Nephron progenitor cell (in vitro differentiated cells): ENCODE measurements at regions not wholly inside any gene's neighbourhood (a gene's known extent, or its start where the extent isn't known, plus 50 kb on each side); places are given as distances from the start of the nearest gene placed in this dataset.

Experiments used
- DNase-seq: peaks from one replicate; pipeline ENCODE4 v3.0.0; 2021
- H3K27ac Mint-ChIP-seq: 2 replicates; pipeline ENCODE4 v1.8.0; 2021; ENCODE audit warnings: mild to moderate bottlenecking, moderate library complexity, mixed read lengths
- H3K27me3 Mint-ChIP-seq: 2 replicates; pipeline ENCODE4 v1.8.0; 2021; ENCODE audit warnings: mild to moderate bottlenecking, low read depth, mixed read lengths; ENCODE audit not compliant: poor library complexity
- H3K36me3 Mint-ChIP-seq: 2 replicates; pipeline ENCODE4 v1.8.0; 2021; ENCODE audit warnings: low read depth, mixed read lengths
- H3K4me1 Mint-ChIP-seq: 2 replicates; pipeline ENCODE4 v1.8.0; 2021; ENCODE audit warnings: mixed read lengths
- H3K4me3 Mint-ChIP-seq: 2 replicates; pipeline ENCODE4 v1.8.0; 2021; ENCODE audit warnings: mild to moderate bottlenecking, moderate library complexity, mixed read lengths
- H3K9me3 Mint-ChIP-seq: 2 replicates; pipeline ENCODE4 v1.8.0; 2021; ENCODE audit warnings: mild to moderate bottlenecking, moderate library complexity, mixed read lengths
- TF ChIP-seq, protein P1 (sequence below): fragments of 200-600 bp; sonication (generic); IDR thresholded peaks from 2 replicates; pipeline ENCODE4 v1.5.0; 2021; ENCODE audit warnings: antibody characterized with exemption

DNA sequence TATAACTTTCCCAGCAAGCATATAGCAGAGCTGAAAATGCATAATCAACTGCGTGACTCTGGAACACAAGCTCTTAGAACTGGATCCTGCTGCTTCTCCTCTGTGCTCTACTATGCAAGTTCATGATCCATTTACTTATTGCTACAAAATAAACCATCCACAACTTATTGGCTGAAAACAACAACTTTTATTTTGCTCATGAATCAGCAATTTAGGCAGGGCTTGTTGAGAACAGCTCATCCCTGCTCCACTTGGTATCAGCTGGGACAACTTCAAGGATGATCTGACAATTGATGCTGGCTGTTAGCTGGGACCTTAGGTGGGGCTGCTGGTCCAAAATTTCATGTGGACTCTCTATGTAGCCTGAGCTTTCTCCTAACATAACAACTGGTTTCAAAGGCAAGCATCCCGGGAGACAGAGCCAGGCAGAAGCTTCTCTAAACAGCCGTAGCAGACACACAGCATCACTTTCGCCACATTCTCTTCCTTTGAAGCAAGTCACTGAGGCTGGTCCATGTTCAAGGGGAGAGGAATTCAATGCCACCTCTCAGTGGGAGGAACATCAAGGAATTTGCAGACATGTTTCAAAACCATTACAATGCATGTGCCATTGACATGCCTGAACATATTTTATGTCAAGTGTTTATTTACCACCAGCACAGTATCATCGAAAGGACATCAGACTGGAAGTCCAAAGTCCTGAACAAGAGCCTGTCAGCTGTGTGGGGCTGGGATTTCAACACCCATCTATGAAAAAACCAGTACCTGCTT lies 153.1 kb upstream of the PKDCC start:
- peaks cover 88% of the 10 kb centered on the region for H3K27me3 Mint-ChIP-seq
- TF ChIP-seq, protein P1, sequence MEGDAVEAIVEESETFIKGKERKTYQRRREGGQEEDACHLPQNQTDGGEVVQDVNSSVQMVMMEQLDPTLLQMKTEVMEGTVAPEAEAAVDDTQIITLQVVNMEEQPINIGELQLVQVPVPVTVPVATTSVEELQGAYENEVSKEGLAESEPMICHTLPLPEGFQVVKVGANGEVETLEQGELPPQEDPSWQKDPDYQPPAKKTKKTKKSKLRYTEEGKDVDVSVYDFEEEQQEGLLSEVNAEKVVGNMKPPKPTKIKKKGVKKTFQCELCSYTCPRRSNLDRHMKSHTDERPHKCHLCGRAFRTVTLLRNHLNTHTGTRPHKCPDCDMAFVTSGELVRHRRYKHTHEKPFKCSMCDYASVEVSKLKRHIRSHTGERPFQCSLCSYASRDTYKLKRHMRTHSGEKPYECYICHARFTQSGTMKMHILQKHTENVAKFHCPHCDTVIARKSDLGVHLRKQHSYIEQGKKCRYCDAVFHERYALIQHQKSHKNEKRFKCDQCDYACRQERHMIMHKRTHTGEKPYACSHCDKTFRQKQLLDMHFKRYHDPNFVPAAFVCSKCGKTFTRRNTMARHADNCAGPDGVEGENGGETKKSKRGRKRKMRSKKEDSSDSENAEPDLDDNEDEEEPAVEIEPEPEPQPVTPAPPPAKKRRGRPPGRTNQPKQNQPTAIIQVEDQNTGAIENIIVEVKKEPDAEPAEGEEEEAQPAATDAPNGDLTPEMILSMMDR = no peak
- no peak overlapping the region for H3K27ac Mint-ChIP-seq

DNA sequence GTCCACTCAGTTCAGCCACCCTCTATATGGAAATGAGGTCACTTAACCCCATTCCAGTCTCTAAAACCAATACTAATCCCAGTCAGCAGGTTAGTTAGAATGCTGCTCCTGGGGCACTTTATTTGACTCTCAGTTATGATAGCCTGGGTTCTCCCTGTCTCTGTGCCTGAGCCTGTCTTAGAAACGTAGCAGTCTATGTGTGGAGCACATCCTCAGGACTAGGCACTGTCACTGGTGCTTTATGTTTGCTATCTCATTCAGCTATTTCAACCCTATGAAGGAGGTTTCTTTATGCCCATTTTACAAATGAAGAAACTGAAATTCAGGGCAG lies 152.5 kb upstream of the PKDCC start:
- TF ChIP-seq, protein P1 = no peak
- Mint-ChIP-seq H3K27me3 (peaks cover 85% of the 10 kb centered on the region), H3K4me1 (no peaks in the 10 kb centered on the region), H3K27ac (no peak overlapping the region), H3K9me3 (no peaks in the 10 kb centered on the region), H3K36me3 (no peaks in the 10 kb centered on the region), H3K4me3 (no peak overlapping the region)
- DNase-seq = no peak

More for the DNA sequence above, 153.1 kb upstream of the PKDCC start:
- no peaks in the 10 kb centered on the region for H3K9me3 Mint-ChIP-seq
- H3K4me3 Mint-ChIP-seq = no peak overlapping the region
- no peak for DNase-seq
- H3K36me3 Mint-ChIP-seq = no peaks in the 10 kb centered on the region
- H3K4me1 Mint-ChIP-seq = no peaks in the 10 kb centered on the region

DNA sequence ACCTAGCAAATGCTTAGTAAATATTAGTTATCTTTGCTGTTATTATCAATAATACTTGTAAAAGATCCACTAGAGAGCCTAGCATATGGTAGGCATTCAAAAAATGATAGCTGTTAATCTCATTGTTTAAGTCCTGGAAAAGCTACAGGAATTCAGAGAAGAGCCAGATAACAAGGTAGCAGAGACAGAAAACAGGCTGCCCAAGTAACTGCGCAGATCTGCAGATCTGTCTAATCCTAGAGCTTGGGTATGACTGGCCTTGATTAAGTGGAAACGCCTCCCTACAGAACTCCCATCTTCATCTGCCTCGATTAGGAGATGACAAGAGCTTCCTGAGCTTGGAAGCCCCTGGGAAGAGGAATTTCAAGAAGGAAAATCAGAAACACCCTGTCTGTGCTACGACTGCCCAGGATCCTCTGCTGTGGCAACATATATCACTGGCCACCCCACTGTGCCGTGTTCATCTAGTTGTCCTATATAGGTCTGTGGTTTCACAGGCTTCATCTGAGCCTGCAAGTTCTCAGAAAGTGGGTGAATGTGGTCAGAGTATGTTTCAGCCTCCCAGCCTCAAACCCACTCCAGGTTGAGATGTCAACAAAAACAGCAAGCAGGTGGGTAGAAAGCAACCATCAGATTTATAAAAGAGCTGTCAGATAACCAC lies 151.5 kb upstream of the PKDCC start:
- peaks cover 76% of the 10 kb centered on the region for H3K27me3 Mint-ChIP-seq
- no peaks in the 10 kb centered on the region for H3K4me1 Mint-ChIP-seq
- no peaks in the 10 kb centered on the region for H3K36me3 Mint-ChIP-seq

DNA sequence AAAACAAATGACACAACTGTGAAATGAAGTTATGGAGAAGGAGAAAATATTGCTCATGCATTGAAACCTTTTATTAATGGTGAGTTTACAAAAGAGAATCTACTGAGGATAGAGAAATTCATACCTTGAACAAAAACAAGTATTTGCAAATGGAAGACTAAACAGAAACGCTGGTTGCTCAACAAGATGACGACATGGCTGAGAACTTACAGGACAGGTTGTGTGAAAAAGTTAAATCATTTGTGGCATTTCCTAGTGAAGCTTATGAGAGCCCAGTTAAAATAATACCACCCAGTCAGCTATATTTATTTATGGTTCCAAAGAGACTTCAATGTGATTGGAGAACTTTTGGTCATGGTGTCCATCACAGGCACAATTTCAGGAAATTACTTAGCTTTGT lies 148.6 kb upstream of the PKDCC start:
- DNase-seq = no peak
- Mint-ChIP-seq H3K4me1 (no peaks in the 10 kb centered on the region), H3K27ac (no peak overlapping the region)

More for the DNA sequence above, 151.5 kb upstream of the PKDCC start:
- Mint-ChIP-seq H3K9me3 (no peaks in the 10 kb centered on the region), H3K4me3 (no peak overlapping the region), H3K27ac (no peak overlapping the region)
- TF ChIP-seq, protein P1 = no peak
- no peak for DNase-seq

DNA sequence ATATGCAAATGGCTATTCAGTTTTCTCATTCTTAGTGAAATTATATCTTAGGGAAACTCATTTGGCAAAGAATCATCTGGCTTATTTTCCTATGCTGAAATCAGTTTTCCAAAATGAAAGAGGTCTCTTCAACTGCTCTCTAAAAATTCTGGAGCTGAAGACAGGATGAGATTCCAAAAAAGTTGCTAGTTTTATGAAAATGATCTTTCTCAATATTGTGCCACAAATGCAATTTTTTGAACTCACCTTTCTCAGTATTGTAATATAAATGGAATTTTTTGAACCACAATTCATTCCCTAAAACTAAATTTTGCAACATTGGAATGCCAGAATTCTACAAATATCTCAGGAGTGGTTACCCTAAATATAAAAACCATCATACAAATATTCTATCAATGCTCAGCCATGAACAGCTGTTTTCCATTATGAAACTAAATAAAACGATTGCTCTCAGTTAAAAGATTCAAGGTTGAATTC lies 147.7 kb upstream of the PKDCC start:
- Mint-ChIP-seq H3K4me3 (no peak overlapping the region), H3K36me3 (no peaks in the 10 kb centered on the region), H3K27me3 (peaks cover 75% of the 10 kb centered on the region), H3K4me1 (no peaks in the 10 kb centered on the region), H3K9me3 (no peaks in the 10 kb centered on the region), H3K27ac (no peak overlapping the region)
- DNase-seq = no peak
- TF ChIP-seq, protein P1 = no peak

More for the DNA sequence above, 148.6 kb upstream of the PKDCC start:
- Mint-ChIP-seq H3K36me3 (no peaks in the 10 kb centered on the region), H3K4me3 (no peak overlapping the region), H3K27me3 (peaks cover 74% of the 10 kb centered on the region), H3K9me3 (no peaks in the 10 kb centered on the region)
- TF ChIP-seq, protein P1 = no peak

DNA sequence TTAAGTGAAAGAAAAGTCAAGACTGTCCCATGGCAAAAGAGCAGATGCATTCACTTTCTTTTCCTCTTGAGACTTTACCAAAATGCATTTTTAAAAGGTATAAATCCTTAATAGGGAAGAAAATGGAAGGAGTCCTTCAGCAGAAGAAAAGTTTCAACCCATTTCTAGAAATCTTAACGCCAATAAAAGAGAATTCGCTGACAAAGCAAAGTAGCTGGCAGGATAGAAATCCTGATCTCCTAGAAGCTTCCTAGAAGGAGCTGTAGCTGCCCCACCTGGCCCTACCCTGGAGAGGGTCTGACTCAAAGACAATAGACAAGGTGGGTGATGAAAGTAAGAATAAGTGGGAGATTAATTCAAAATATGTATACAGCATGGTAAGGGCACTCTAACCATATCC lies 144.9 kb upstream of the PKDCC start:
- Mint-ChIP-seq H3K4me1 (peaks cover 22% of the 10 kb centered on the region), H3K4me3 (no peak overlapping the region), H3K36me3 (no peaks in the 10 kb centered on the region), H3K9me3 (no peaks in the 10 kb centered on the region), H3K27ac (no peak overlapping the region), H3K27me3 (peaks cover 61% of the 10 kb centered on the region)
- TF ChIP-seq, protein P1 = no peak
- DNase-seq = no peak
